HG02973 (cell line): ENCODE measurements at regions not wholly inside any gene's neighbourhood (a gene's known extent, or its start where the extent isn't known, plus 50 kb on each side); places are given as distances from the start of the nearest gene placed in this dataset.

ENCODE experiments used
- ATAC-seq: cut with Tn5 transposase; IDR thresholded peaks from one replicate; pipeline ENCODE4 v1.9.1; 2021; ENCODE audit warnings: moderate library complexity; ENCODE audit not compliant: unreplicated experiment

GRCh38 chr1:94708299-94708685 is 111.9 kb upstream of the SLC44A3 start:
- ATAC-seq = no peak

- ATAC-seq = no peak
These were observed 112.5 kb upstream of the SLC44A3 start for GRCh38 chr1:94707321-94708298.

GRCh38 chr1:94702442-94702815 is 117.7 kb upstream of the SLC44A3 start:
- ATAC-seq = no peak

- ATAC-seq = no peak
These were observed 118.2 kb upstream of the SLC44A3 start for GRCh38 chr1:94701796-94702441.

GRCh38 chr1:94698759-94699502 is 121.2 kb upstream of the SLC44A3 start:
- ATAC-seq = no peak

GRCh38 chr1:94698356-94698755 is 121.8 kb upstream of the SLC44A3 start:
- ATAC-seq = no peak

GRCh38 chr1:94697839-94698238 is 122.3 kb upstream of the SLC44A3 start:
- ATAC-seq = no peak

- ATAC-seq = no peak
These were observed 125.8 kb upstream of the SLC44A3 start for GRCh38 chr1:94694226-94694915.

- no peak for ATAC-seq
These were observed 126.7 kb upstream of the SLC44A3 start for GRCh38 chr1:94693435-94693834.

GRCh38 chr1:94693029-94693428 is 127.1 kb upstream of the SLC44A3 start:
- ATAC-seq = no peak

- no peak for ATAC-seq
These were observed 131.5 kb upstream of the SLC44A3 start for GRCh38 chr1:94688646-94689045.

- ATAC-seq = no peak
These were observed 133.3 kb upstream of the SLC44A3 start for GRCh38 chr1:94686882-94687281.

GRCh38 chr1:94684690-94685250 is 135.4 kb upstream of the SLC44A3 start:
- no peak for ATAC-seq

GRCh38 chr1:94683886-94684285 is 136.3 kb upstream of the SLC44A3 start:
- ATAC-seq = no peak

- no peak for ATAC-seq
These were observed 138.4 kb upstream of the F3 start for GRCh38 chr1:94680039-94680377.

GRCh38 chr1:94679332-94680038 is 137.9 kb upstream of the F3 start:
- no peak for ATAC-seq

GRCh38 chr1:94678202-94678848 is 136.8 kb upstream of the F3 start:
- ATAC-seq = no peak

- ATAC-seq = no peak
These were observed 136.2 kb upstream of the F3 start for GRCh38 chr1:94677714-94678113.

GRCh38 chr1:94677087-94677486 is 135.5 kb upstream of the F3 start:
- no peak for ATAC-seq

- ATAC-seq = no peak
These were observed 135.1 kb upstream of the F3 start for GRCh38 chr1:94676686-94677085.
